Suprapubic skin (tissue), 4 donors: ENCODE measurements at regions not wholly inside any gene's neighbourhood (a gene's known extent, or its start where the extent isn't known, plus 50 kb on each side); places are given as distances from the start of the nearest gene placed in this dataset.

ENCODE experiments used
- DNase-seq, 2 donors: peaks; one replicate each; pipeline ENCODE4 v3.0.0-alpha.2; 2019; ENCODE audit warnings: low spot score in 2 of 2
- H3K27ac ChIP-seq: fragments of 200-600 bp; sonication (generic); one replicate; pipeline ENCODE4 v1.5.1; 2019
- H3K27me3 ChIP-seq: fragments of 200-600 bp; sonication (generic); one replicate; pipeline ENCODE4 v1.5.1; 2019
- H3K36me3 ChIP-seq: fragments of 200-600 bp; sonication (generic); one replicate; pipeline ENCODE4 v1.5.1; 2019
- H3K4me1 ChIP-seq: fragments of 200-600 bp; sonication (generic); one replicate; pipeline ENCODE4 v1.5.1; 2019
- H3K4me3 ChIP-seq: fragments of 200-600 bp; sonication (generic); one replicate; pipeline ENCODE4 v1.5.1; 2019; ENCODE audit warnings: mild to moderate bottlenecking
- H3K9me3 ChIP-seq: fragments of 200-600 bp; sonication (generic); one replicate; pipeline ENCODE4 v1.5.1; 2019
- CTCF ChIP-seq, 2 donors: fragments of 200-600 bp in 1 of 2; fragments of 450-650 bp in 1 of 2; sonication (generic) in 1 of 2; IDR thresholded peaks; one replicate each; pipeline ENCODE4 v1.5.1; 2016 to 2019; ENCODE audit warnings: antibody characterized with exemption in 2 of 2, mild to moderate bottlenecking in 1 of 2, moderate library complexity in 1 of 2
- EP300 ChIP-seq: sonication (generic); formaldehyde crosslinking; IDR thresholded peaks from one replicate; pipeline ENCODE4 v1.6.1; 2017; ENCODE audit warnings: antibody characterized with exemption
- POLR2A ChIP-seq, 2 donors: fragments of 450-650 bp; IDR thresholded peaks; one replicate each; pipeline ENCODE4 v1.6.1; 2017; ENCODE audit warnings: antibody characterized with exemption in 2 of 2, mild to moderate bottlenecking in 2 of 2, moderate library complexity in 2 of 2
- POLR2AphosphoS5 ChIP-seq, 3 donors: sonication (generic); formaldehyde crosslinking; IDR thresholded peaks; one replicate each; pipeline ENCODE4 v1.6.1; 2017; ENCODE audit warnings: antibody characterized with exemption in 3 of 3
- WGBS: methylation state at CpG from one replicate; pipeline ENCODE4 v1.1.5; 2018; 5-methylcytosine and 5-hydroxymethylcytosine counted together

- H3K9me3 ChIP-seq = no peaks in the 10 kb centered on the region
- 63% methylated on average over 12 of the region's 12 CpGs for WGBS
- peaks cover under 1% of the 10 kb centered on the region for H3K4me1 ChIP-seq
- no peak for DNase-seq
- TF ChIP-seq CTCF (IDR thresholded peaks at IDR 0.05) = no peak
- TF ChIP-seq POLR2AphosphoS5 (IDR thresholded peaks at IDR 0.05) = no peak
- no peak for TF ChIP-seq POLR2A (IDR thresholded peaks at IDR 0.05)
- no peak for TF ChIP-seq EP300
- H3K27me3 ChIP-seq = peaks cover 41% of the 10 kb centered on the region
- H3K27ac ChIP-seq = no peak overlapping the region
- no peak overlapping the region for H3K4me3 ChIP-seq
- no peaks in the 10 kb centered on the region for H3K36me3 ChIP-seq
Measured at GRCh38 chr16:86756882-86757703, 178.7 kb downstream of the FOXL1 start.

DNA sequence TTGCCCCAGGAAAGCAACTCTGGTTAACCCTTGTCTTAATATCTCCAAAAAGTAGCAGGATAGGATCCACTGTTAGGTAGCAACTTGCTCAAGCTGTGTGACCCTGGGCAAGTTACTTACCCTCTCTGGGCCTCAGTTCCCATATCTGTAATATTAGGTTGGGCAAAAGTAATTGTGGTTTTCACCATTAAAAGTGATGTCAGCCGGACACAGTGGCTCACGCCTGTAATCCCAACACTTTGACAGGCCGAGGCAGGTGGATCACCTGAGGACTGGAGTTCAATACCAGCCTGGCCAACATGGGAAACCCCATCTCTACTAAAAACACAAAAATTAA is 179.3 kb downstream of the FOXL1 start:
- H3K4me1 ChIP-seq = no peaks in the 10 kb centered on the region
- H3K9me3 ChIP-seq = no peaks in the 10 kb centered on the region
- no peaks in the 10 kb centered on the region for H3K36me3 ChIP-seq
- H3K4me3 ChIP-seq = no peak overlapping the region
- no peak for TF ChIP-seq EP300
- no peak for TF ChIP-seq CTCF (IDR thresholded peaks at IDR 0.05)
- no peak for TF ChIP-seq POLR2A (IDR thresholded peaks at IDR 0.05)
- no peak for TF ChIP-seq POLR2AphosphoS5 (IDR thresholded peaks at IDR 0.05)
- H3K27me3 ChIP-seq = peaks cover 47% of the 10 kb centered on the region
- 91% methylated on average over 3 of the region's 3 CpGs for WGBS
- H3K27ac ChIP-seq = no peak overlapping the region
- no peak for DNase-seq

- H3K4me1 ChIP-seq = no peaks in the 10 kb centered on the region
- no peak for DNase-seq
- TF ChIP-seq POLR2A (IDR thresholded peaks at IDR 0.05) (no peak), EP300 (no peak), CTCF (IDR thresholded peaks at IDR 0.05) (no peak), POLR2AphosphoS5 (IDR thresholded peaks at IDR 0.05) (no peak)
- no peaks in the 10 kb centered on the region for H3K9me3 ChIP-seq
- no peaks in the 10 kb centered on the region for H3K36me3 ChIP-seq
- no peak overlapping the region for H3K27ac ChIP-seq
- H3K27me3 ChIP-seq = peaks cover 58% of the 10 kb centered on the region
- WGBS = 74% methylated on average over 8 of the region's 8 CpGs
- H3K4me3 ChIP-seq = no peak overlapping the region
Measured at GRCh38 chr16:86758932-86759331, 180.6 kb downstream of the FOXL1 start.

GRCh38 chr16:86761111-86762031 is 183.0 kb downstream of the FOXL1 start:
- Histone ChIP-seq H3K27ac (no peak overlapping the region), H3K4me3 (no peak overlapping the region), H3K9me3 (no peaks in the 10 kb centered on the region), H3K4me1 (no peaks in the 10 kb centered on the region), H3K36me3 (no peaks in the 10 kb centered on the region), H3K27me3 (peaks cover 77% of the 10 kb centered on the region)
- 16% methylated on average over 29 of the region's 29 CpGs for WGBS
- TF ChIP-seq POLR2AphosphoS5 (IDR thresholded peaks at IDR 0.05) = no peak
- TF ChIP-seq EP300 = no peak
- TF ChIP-seq POLR2A (IDR thresholded peaks at IDR 0.05) = no peak
- TF ChIP-seq CTCF (IDR thresholded peaks at IDR 0.05) = peak; percentile 49 to 88
- no peak for DNase-seq

- Histone ChIP-seq H3K4me3 (no peak overlapping the region), H3K27me3 (peaks cover 84% of the 10 kb centered on the region), H3K36me3 (no peaks in the 10 kb centered on the region), H3K4me1 (no peaks in the 10 kb centered on the region), H3K27ac (no peak overlapping the region), H3K9me3 (no peaks in the 10 kb centered on the region)
- DNase-seq = peak in 1 of 2 donors; percentile 28
- 38% methylated on average over 9 of the region's 9 CpGs for WGBS
- TF ChIP-seq EP300 (no peak), POLR2A (IDR thresholded peaks at IDR 0.05) (no peak), CTCF (IDR thresholded peaks at IDR 0.05) (no peak), POLR2AphosphoS5 (IDR thresholded peaks at IDR 0.05) (no peak)
Measured at GRCh38 chr16:86762095-86762494, 183.7 kb downstream of the FOXL1 start.
